ENCODE measurements at regions not wholly inside any gene's neighbourhood (a gene's known extent, or its start where the extent isn't known, plus 50 kb on each side); places are given as distances from the start of the nearest gene placed in this dataset.
"Not testable (repeated sequence)": the region's sequence is repeated elsewhere in the genome, so short reads cannot be mapped to it uniquely, and the experiment has no call there.

DNA sequence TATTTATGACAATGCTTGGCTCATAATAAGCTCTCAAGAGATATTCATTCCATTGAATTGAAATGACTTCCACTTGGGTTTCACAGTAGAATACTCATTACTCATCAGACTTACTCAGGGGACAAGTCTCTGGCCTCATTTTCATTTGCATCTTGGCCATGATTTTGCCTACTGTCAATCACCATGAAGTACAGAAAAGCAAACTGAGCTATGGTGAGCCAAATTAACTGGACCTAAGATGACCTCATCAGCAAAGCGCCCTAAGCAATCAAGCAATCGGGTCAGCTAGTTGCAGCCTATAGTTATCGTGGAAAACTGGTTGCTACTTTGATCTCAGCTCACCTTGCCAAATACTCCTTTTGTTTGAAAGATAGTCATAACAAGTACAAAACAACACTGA, 494.7 kb upstream of the SLC35B3 start:
- Mint-ChIP-seq H3K27me3 (peaks cover 0 to 5% of the 10 kb centered on the region in 2 donors), H3K9me3 (peaks cover 0 to 4% (median under 1%) of the 10 kb centered on the region in 3 donors), H3K4me3 (no peak overlapping the region), H3K4me1 (no peaks in the 10 kb centered on the region), H3K27ac (no peak overlapping the region), H3K36me3 (no peaks in the 10 kb centered on the region)
- H3K36me3 ChIP-seq (ENCODE audit: control insufficient read depth in 2 of 2, extremely low read depth in 1 of 2, insufficient read depth in 1 of 2, low read length in 1 of 2) = no peaks in the 10 kb centered on the region
- H3K27ac ChIP-seq (ENCODE audit: low read length) = no peak overlapping the region
- ChIA-PET POLR2A (no interaction called here), CTCF (no interaction called here)
- no peak overlapping the region for H3K4me3 ChIP-seq (ENCODE audit: control insufficient read depth in 1 of 2, extremely low read depth in 1 of 2, low read length in 1 of 2)
- no CpG with 5 or more reads among the region's 3 CpGs for WGBS (ENCODE audit: insufficient coverage)
- DNase-seq = no peak
- H3K9me3 ChIP-seq = no peaks in the 10 kb centered on the region
- ATAC-seq (replicated peaks in 1 of 4) = no peak
- H3K4me1 ChIP-seq (ENCODE audit: control insufficient read depth in 1 of 2, extremely low read depth in 1 of 2, insufficient read depth in 2 of 2, low read length in 2 of 2) = no peaks in the 10 kb centered on the region
- H3K27me3 ChIP-seq (replicated peaks in 1 of 2; ENCODE audit: control insufficient read depth in 2 of 2, extremely low read depth in 1 of 2, insufficient read depth in 2 of 2, low read length in 1 of 2) = no peaks in the 10 kb centered on the region

DNA sequence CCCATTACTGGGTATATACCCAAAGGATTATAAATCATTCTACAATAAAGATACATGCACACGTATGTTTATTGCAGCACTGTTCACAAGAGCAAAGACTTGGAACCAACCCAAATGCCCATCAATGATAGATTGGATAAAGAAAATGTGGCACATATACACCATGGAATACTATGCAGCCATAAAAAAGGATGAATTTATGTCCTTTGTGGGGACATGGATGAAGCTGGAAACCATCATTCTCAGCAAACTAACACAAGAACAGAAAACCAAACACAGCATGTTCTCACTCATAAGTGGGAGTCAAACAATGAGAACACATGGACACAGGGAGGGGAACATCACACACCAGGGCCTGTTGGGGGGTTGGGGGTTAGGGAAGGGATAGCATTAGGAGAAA, 484.9 kb upstream of the SLC35B3 start:
- POLR2A ChIA-PET; H3K9me3 ChIP-seq; H3K27me3 ChIP-seq (replicated peaks in 1 of 2; ENCODE audit: control insufficient read depth in 2 of 2, extremely low read depth in 1 of 2, insufficient read depth in 2 of 2, low read length in 1 of 2); H3K9me3 Mint-ChIP-seq; H3K4me3 Mint-ChIP-seq; H3K27me3 Mint-ChIP-seq; ATAC-seq (replicated peaks in 1 of 4); H3K27ac Mint-ChIP-seq; H3K36me3 ChIP-seq (ENCODE audit: control insufficient read depth in 2 of 2, extremely low read depth in 1 of 2, insufficient read depth in 1 of 2, low read length in 1 of 2); H3K4me1 Mint-ChIP-seq; CTCF ChIA-PET; H3K27ac ChIP-seq (ENCODE audit: low read length); DNase-seq; H3K36me3 Mint-ChIP-seq; H3K4me1 ChIP-seq (ENCODE audit: control insufficient read depth in 1 of 2, extremely low read depth in 1 of 2, insufficient read depth in 2 of 2, low read length in 2 of 2); H3K4me3 ChIP-seq (ENCODE audit: control insufficient read depth in 1 of 2, extremely low read depth in 1 of 2, low read length in 1 of 2): not testable (repeated sequence)
- no CpG with 5 or more reads among the region's 1 CpG for WGBS (ENCODE audit: insufficient coverage)

- Histone ChIP-seq H3K36me3 (ENCODE audit: control insufficient read depth in 2 of 2, extremely low read depth in 1 of 2, insufficient read depth in 1 of 2, low read length in 1 of 2) (no peaks in the 10 kb centered on the region), H3K27ac (ENCODE audit: low read length) (no peak overlapping the region), H3K9me3 (no peaks in the 10 kb centered on the region), H3K27me3 (replicated peaks in 1 of 2; ENCODE audit: control insufficient read depth in 2 of 2, extremely low read depth in 1 of 2, insufficient read depth in 2 of 2, low read length in 1 of 2) (no peaks in the 10 kb centered on the region), H3K4me1 (ENCODE audit: control insufficient read depth in 1 of 2, extremely low read depth in 1 of 2, insufficient read depth in 2 of 2, low read length in 2 of 2) (no peaks in the 10 kb centered on the region), H3K4me3 (ENCODE audit: control insufficient read depth in 1 of 2, extremely low read depth in 1 of 2, low read length in 1 of 2) (no peak overlapping the region)
- no peak overlapping the region for H3K27ac Mint-ChIP-seq
- H3K36me3 Mint-ChIP-seq = no peaks in the 10 kb centered on the region
- no peaks in the 10 kb centered on the region for H3K27me3 Mint-ChIP-seq
- POLR2A ChIA-PET = interaction anchor here in 1 of 2 donors (0.6 kb wide), 1 partner anchor 9 kb away, joined by 3 read pairs; no protein-coding TSS in a partner anchor
- ATAC-seq (replicated peaks in 1 of 4) (no peak), DNase-seq (no peak)
- no CpG with 5 or more reads among the region's 2 CpGs for WGBS (ENCODE audit: insufficient coverage)
- no peak overlapping the region for H3K4me3 Mint-ChIP-seq
- CTCF ChIA-PET = no interaction called here
- no peaks in the 10 kb centered on the region for H3K4me1 Mint-ChIP-seq
- H3K9me3 Mint-ChIP-seq = peaks cover 3 to 14% (median 9%) of the 10 kb centered on the region in 3 donors
Observed at GRCh38 chr6:8918196-8918595, 482.9 kb upstream of the SLC35B3 start.

DNA sequence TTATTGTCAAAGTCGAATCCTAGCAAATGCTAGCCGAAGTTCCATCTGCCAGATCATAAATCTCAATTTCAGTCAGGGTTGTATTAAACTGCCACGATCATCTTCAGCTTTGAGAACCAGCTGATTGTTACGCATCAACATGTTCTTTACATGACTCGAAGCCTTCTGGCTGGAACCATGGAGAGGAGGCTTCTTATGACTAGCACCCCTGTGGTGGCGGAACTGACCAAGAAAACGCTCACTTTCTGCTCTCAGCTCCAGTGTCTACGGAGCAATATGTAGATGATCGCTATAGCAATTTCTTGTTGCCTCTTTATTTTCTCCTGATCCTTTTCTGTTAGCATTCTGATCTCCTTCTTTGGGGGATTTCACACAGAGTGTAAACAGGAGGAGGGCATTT, 479.4 kb upstream of the SLC35B3 start:
- Mint-ChIP-seq H3K9me3 (peaks cover 6 to 26% (median 18%) of the 10 kb centered on the region in 3 donors), H3K36me3 (no peaks in the 10 kb centered on the region), H3K4me1 (no peaks in the 10 kb centered on the region), H3K27me3 (no peaks in the 10 kb centered on the region), H3K4me3 (no peak overlapping the region), H3K27ac (no peak overlapping the region)
- ChIA-PET CTCF (no interaction called here), POLR2A (interaction anchor here in 1 of 2 donors (0.5 kb wide), 1 partner anchor 28 kb away, joined by 3 read pairs; no protein-coding TSS in a partner anchor)
- no peak for ATAC-seq (replicated peaks in 1 of 4)
- DNase-seq = no peak
- H3K27ac ChIP-seq (ENCODE audit: low read length) = no peak overlapping the region
- H3K9me3 ChIP-seq = no peaks in the 10 kb centered on the region
- H3K36me3 ChIP-seq (ENCODE audit: control insufficient read depth in 2 of 2, extremely low read depth in 1 of 2, insufficient read depth in 1 of 2, low read length in 1 of 2) = no peaks in the 10 kb centered on the region
- H3K4me1 ChIP-seq (ENCODE audit: control insufficient read depth in 1 of 2, extremely low read depth in 1 of 2, insufficient read depth in 2 of 2, low read length in 2 of 2) = no peaks in the 10 kb centered on the region
- no peak overlapping the region for H3K4me3 ChIP-seq (ENCODE audit: control insufficient read depth in 1 of 2, extremely low read depth in 1 of 2, low read length in 1 of 2)
- 85% methylated on average over 4 of the region's 9 CpGs for WGBS (ENCODE audit: insufficient coverage)
- no peaks in the 10 kb centered on the region for H3K27me3 ChIP-seq (replicated peaks in 1 of 2; ENCODE audit: control insufficient read depth in 2 of 2, extremely low read depth in 1 of 2, insufficient read depth in 2 of 2, low read length in 1 of 2)

DNA sequence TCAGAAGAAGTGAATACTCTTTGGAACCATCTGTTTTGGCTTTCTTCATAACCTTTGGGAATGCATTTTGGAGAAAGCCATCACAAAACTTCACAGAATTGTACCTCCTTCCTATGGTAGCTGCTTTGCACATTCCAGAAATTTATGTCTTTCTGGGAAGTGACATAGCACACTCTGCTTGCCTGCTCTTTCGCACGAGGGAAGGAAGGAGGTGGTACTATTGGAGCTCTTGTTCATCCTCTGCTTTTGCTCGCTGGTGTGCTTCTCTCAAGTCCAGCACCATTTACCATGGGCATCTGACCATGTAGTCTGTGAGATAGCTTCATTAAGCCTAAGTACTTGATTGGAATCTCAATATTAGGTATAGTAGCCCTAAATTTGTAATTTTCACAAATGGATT, 473.3 kb upstream of the SLC35B3 start:
- 40% methylated on average over 1 of the region's 3 CpGs for WGBS (ENCODE audit: insufficient coverage)
- H3K4me3 Mint-ChIP-seq = no peak overlapping the region
- no peak for ATAC-seq (replicated peaks in 1 of 4)

DNA sequence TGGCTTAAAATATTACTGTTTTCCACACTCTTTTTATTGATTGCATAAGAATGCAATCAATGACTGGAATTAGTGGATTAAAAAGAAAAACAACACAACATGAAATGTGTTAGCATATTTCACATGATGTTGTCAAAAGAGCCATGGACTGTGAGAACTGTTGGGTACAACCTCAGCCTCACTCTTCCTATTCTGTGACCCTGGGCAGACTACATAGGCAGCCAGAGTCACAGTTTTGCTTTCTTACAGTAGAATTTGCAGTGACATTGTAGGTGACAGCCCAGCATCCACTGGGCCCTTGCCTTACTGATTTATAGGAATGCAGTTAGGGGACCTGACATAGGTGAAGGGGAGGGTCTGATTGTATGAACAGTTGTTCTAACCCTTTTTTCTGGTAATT, 471.4 kb upstream of the SLC35B3 start:
- ChIA-PET CTCF (no interaction called here), POLR2A (no interaction called here)
- H3K27ac ChIP-seq (ENCODE audit: low read length) = no peak overlapping the region
- no peak overlapping the region for H3K4me3 ChIP-seq (ENCODE audit: control insufficient read depth in 1 of 2, extremely low read depth in 1 of 2, low read length in 1 of 2)
- H3K27ac Mint-ChIP-seq = no peak overlapping the region
- ATAC-seq (replicated peaks in 1 of 4) (no peak), DNase-seq (no peak)
- no peaks in the 10 kb centered on the region for H3K4me1 Mint-ChIP-seq
- no peaks in the 10 kb centered on the region for H3K9me3 ChIP-seq
- peaks cover 2 to 5% of the 10 kb centered on the region in 2 donors for H3K27me3 Mint-ChIP-seq
- no peaks in the 10 kb centered on the region for H3K4me1 ChIP-seq (ENCODE audit: control insufficient read depth in 1 of 2, extremely low read depth in 1 of 2, insufficient read depth in 2 of 2, low read length in 2 of 2)
- H3K4me3 Mint-ChIP-seq = no peak overlapping the region
- peaks cover 0 to 10% (median 8%) of the 10 kb centered on the region in 3 donors for H3K9me3 Mint-ChIP-seq
- H3K36me3 Mint-ChIP-seq = no peaks in the 10 kb centered on the region
- H3K27me3 ChIP-seq (replicated peaks in 1 of 2; ENCODE audit: control insufficient read depth in 2 of 2, extremely low read depth in 1 of 2, insufficient read depth in 2 of 2, low read length in 1 of 2) = no peaks in the 10 kb centered on the region
- no peaks in the 10 kb centered on the region for H3K36me3 ChIP-seq (ENCODE audit: control insufficient read depth in 2 of 2, extremely low read depth in 1 of 2, insufficient read depth in 1 of 2, low read length in 1 of 2)

More for the DNA sequence above, 473.3 kb upstream of the SLC35B3 start:
- POLR2A ChIA-PET = no interaction called here
- H3K36me3 Mint-ChIP-seq = no peaks in the 10 kb centered on the region
- Histone ChIP-seq H3K4me1 (ENCODE audit: control insufficient read depth in 1 of 2, extremely low read depth in 1 of 2, insufficient read depth in 2 of 2, low read length in 2 of 2) (no peaks in the 10 kb centered on the region), H3K36me3 (ENCODE audit: control insufficient read depth in 2 of 2, extremely low read depth in 1 of 2, insufficient read depth in 1 of 2, low read length in 1 of 2) (no peaks in the 10 kb centered on the region), H3K27me3 (replicated peaks in 1 of 2; ENCODE audit: control insufficient read depth in 2 of 2, extremely low read depth in 1 of 2, insufficient read depth in 2 of 2, low read length in 1 of 2) (no peaks in the 10 kb centered on the region), H3K4me3 (ENCODE audit: control insufficient read depth in 1 of 2, extremely low read depth in 1 of 2, low read length in 1 of 2) (no peak overlapping the region), H3K27ac (ENCODE audit: low read length) (no peak overlapping the region), H3K9me3 (no peaks in the 10 kb centered on the region)
- peaks cover 2 to 5% of the 10 kb centered on the region in 2 donors for H3K27me3 Mint-ChIP-seq
- H3K9me3 Mint-ChIP-seq = peaks cover 3 to 22% (median 16%) of the 10 kb centered on the region in 3 donors
- no peak overlapping the region for H3K27ac Mint-ChIP-seq
- no peaks in the 10 kb centered on the region for H3K4me1 Mint-ChIP-seq
- CTCF ChIA-PET = no interaction called here
- DNase-seq = no peak

DNA sequence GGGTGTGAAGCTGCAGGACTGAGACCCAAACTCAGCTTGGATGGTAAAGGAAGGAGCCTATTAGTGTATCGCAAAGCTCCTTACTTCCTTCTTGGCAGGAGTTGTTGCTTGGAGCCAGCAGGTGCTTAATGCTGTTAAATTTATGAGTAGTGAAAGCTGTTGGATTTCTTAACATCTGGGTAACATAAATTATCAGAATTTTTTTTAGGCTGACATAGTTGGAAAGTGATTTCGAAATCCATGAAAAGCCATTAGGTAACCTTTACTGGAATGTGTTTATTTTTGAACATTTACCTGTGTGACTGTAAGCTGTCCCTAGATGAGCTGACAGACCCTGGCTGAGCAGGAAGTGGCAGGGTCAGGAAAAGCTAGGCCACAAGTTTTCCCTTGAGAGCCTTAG, 470.4 kb upstream of the SLC35B3 start:
- H3K27me3 ChIP-seq (replicated peaks in 1 of 2; ENCODE audit: control insufficient read depth in 2 of 2, extremely low read depth in 1 of 2, insufficient read depth in 2 of 2, low read length in 1 of 2) = no peaks in the 10 kb centered on the region
- H3K4me3 ChIP-seq (ENCODE audit: control insufficient read depth in 1 of 2, extremely low read depth in 1 of 2, low read length in 1 of 2) = no peak overlapping the region
- H3K27ac ChIP-seq (ENCODE audit: low read length) = no peak overlapping the region
- Mint-ChIP-seq H3K9me3 (peaks cover 0 to 8% (median 5%) of the 10 kb centered on the region in 3 donors), H3K4me1 (no peaks in the 10 kb centered on the region), H3K27me3 (peaks cover 2 to 5% of the 10 kb centered on the region in 2 donors), H3K4me3 (no peak overlapping the region), H3K36me3 (no peaks in the 10 kb centered on the region), H3K27ac (no peak overlapping the region)
- H3K4me1 ChIP-seq (ENCODE audit: control insufficient read depth in 1 of 2, extremely low read depth in 1 of 2, insufficient read depth in 2 of 2, low read length in 2 of 2) = no peaks in the 10 kb centered on the region
- no peak for DNase-seq
- H3K36me3 ChIP-seq (ENCODE audit: control insufficient read depth in 2 of 2, extremely low read depth in 1 of 2, insufficient read depth in 1 of 2, low read length in 1 of 2) = no peaks in the 10 kb centered on the region
- ChIA-PET CTCF (no interaction called here), POLR2A (interaction anchor here in 1 of 2 donors (0.6 kb wide), 1 partner anchor 108 kb away, joined by 3 read pairs; no protein-coding TSS in a partner anchor)
- ATAC-seq (replicated peaks in 1 of 4) = no peak
- 25% methylated on average over 2 of the region's 2 CpGs for WGBS (ENCODE audit: insufficient coverage)
- no peaks in the 10 kb centered on the region for H3K9me3 ChIP-seq
